GM12878 (cell line): ENCODE measurements at regions not wholly inside any gene's neighbourhood (a gene's known extent, or its start where the extent isn't known, plus 50 kb on each side); places are given as distances from the start of the nearest gene placed in this dataset.

Source experiments
- ATAC-seq: fragments of 200-7000 bp; cut with Tn5 transposase; 3 replicates; pipeline ENCODE4 v1.9.1; 2020; ENCODE audit warnings: mild to moderate bottlenecking, moderate library complexity
- BruUV-seq: library from RNA; stranded (reverse); fragments of 400-500 nt; replicated peaks from 2 replicates; lab custom pipeline; 2021; lab: Mats Ljungman, UMichigan
- CTCF ChIA-PET: fragments of 300-600 bp; sonication (Branson Sonifier 250); formaldehyde crosslinking; extraction: SDS; loops from one replicate; lab custom pipeline; 2021; ENCODE audit warnings: inconsistent platforms; lab: Yijun Ruan, JAX
- POLR2A ChIA-PET: fragments of 350-600 bp; formaldehyde crosslinking; extraction: SDS; loops from one replicate; lab custom pipeline; 2021; ENCODE audit warnings: inconsistent platforms; lab: Charles Lee
- RAD21 ChIA-PET: fragments of 300-600 bp; sonication (Branson Sonifier 250); formaldehyde crosslinking; loops from one replicate; lab custom pipeline; 2023; ENCODE audit warnings: antibody characterized with exemption; ENCODE audit not compliant: unreplicated experiment; lab: Charles Lee
- SMC1A ChIA-PET: fragments of 300-600 bp; sonication (Branson Sonifier 250); formaldehyde crosslinking; loops from one replicate; lab custom pipeline; 2023; ENCODE audit not compliant: unreplicated experiment, uncharacterized antibody; lab: Charles Lee
- DNase-seq: peaks from one replicate; pipeline ENCODE4 v3.0.0-alpha.2; 2011; ENCODE audit warnings: low read depth, low spot score
- FAIRE-seq: peaks from 3 replicates; lab custom pipeline; 2011; peaks lifted over from hg19 to GRCh38; lab: Jason Lieb, UNC
- H2AFZ ChIP-seq: 2 replicates; pipeline ENCODE4 v1.6.0; 2011; ENCODE audit warnings: low read depth, low read length, control low read depth; ENCODE audit not compliant: control insufficient read depth
- H3K27ac ChIP-seq: 2 replicates; pipeline ENCODE4 v1.5.1; 2011; ENCODE audit warnings: control low read depth; ENCODE audit not compliant: control insufficient read depth, insufficient read depth
- H3K27me3 ChIP-seq, 2 experiments: replicated peaks in 1 of 2; 2 replicates each; pipeline versions ENCODE4 v1.6.0 to v1.6.1; 2011; ENCODE audit warnings: low read length in 1 of 2; ENCODE audit not compliant: control insufficient read depth in 2 of 2, insufficient read depth in 2 of 2
- H3K36me3 ChIP-seq, 2 experiments: 2 replicates each; pipeline ENCODE4 v1.5.1; 2011; ENCODE audit warnings: low read length in 1 of 2; ENCODE audit not compliant: control insufficient read depth in 2 of 2, insufficient read depth in 2 of 2
- H3K4me1 ChIP-seq: 2 replicates; pipeline ENCODE4 v1.6.1; 2011; ENCODE audit warnings: mild to moderate bottlenecking, low read length, moderate library complexity, mixed read lengths; ENCODE audit not compliant: control insufficient read depth, insufficient read depth
- H3K4me2 ChIP-seq: 2 replicates; pipeline ENCODE4 v1.6.0; 2011; ENCODE audit warnings: control low read depth; ENCODE audit not compliant: control insufficient read depth, insufficient read depth
- H3K4me3 ChIP-seq: fragments of 200-600 bp; sonication (generic); 2 replicates; pipeline ENCODE4 v1.5.1; 2016
- H3K79me2 ChIP-seq: 2 replicates; pipeline ENCODE4 v1.6.0; 2011; ENCODE audit warnings: low read length; ENCODE audit not compliant: control insufficient read depth, insufficient read depth
- H3K9ac ChIP-seq: 2 replicates; pipeline ENCODE4 v1.8.0; 2011; ENCODE audit warnings: low read length, control low read depth, mixed read lengths; ENCODE audit not compliant: control insufficient read depth, insufficient read depth
- H3K9me3 ChIP-seq: replicated peaks from 3 replicates; pipeline ENCODE4 v1.5.1; 2011; ENCODE audit warnings: mild to moderate bottlenecking, low read length; ENCODE audit not compliant: control insufficient read depth, insufficient read depth
- H4K20me1 ChIP-seq: 2 replicates; pipeline ENCODE4 v1.6.0; 2011; ENCODE audit not compliant: control insufficient read depth, insufficient read depth
- BCL11A ChIP-seq: IDR thresholded peaks from 2 replicates; pipeline ENCODE4 v1.6.1; 2011; ENCODE audit warnings: low read depth, low read length
- BMI1 ChIP-seq: fragments of 450-650 bp; IDR thresholded peaks from 2 replicates; pipeline ENCODE4 v1.6.1; 2016; ENCODE audit warnings: mild to moderate bottlenecking, moderate library complexity, borderline replicate concordance
- CEBPB ChIP-seq, 2 experiments: fragments of 150-350 bp in 1 of 2; IDR thresholded peaks; 2 replicates each; pipeline ENCODE4 v1.6.1; 2012 to 2014; ENCODE audit warnings: low read depth in 2 of 2, low read length in 2 of 2, borderline replicate concordance in 1 of 2, inconsistent platforms in 1 of 2
- GABPA ChIP-seq: IDR thresholded peaks from 2 replicates; pipeline ENCODE4 v1.6.1; 2014; ENCODE audit warnings: antibody characterized with exemption, low read depth, mild to moderate bottlenecking, inconsistent platforms
- GATAD2B ChIP-seq: fragments of 450-650 bp; conservative IDR thresholded peaks from 2 replicates; pipeline ENCODE4 v1.6.1; 2017; ENCODE audit warnings: low read depth, mild to moderate bottlenecking, moderate library complexity
- IKZF1 ChIP-seq: fragments of 450-650 bp; conservative IDR thresholded peaks from 2 replicates; pipeline ENCODE4 v1.6.1; 2017; ENCODE audit warnings: antibody characterized with exemption, mild to moderate bottlenecking
- MTA2 ChIP-seq: fragments of 450-650 bp; IDR thresholded peaks from 2 replicates; pipeline ENCODE4 v1.6.1; 2016; ENCODE audit warnings: low read depth, mild to moderate bottlenecking, moderate library complexity
- MYB ChIP-seq: fragments of 150-350 bp; IDR thresholded peaks from 2 replicates; pipeline ENCODE4 v1.6.1; 2014; ENCODE audit warnings: mild to moderate bottlenecking, low read depth, low read length, borderline replicate concordance
- MYC ChIP-seq: IDR thresholded peaks from 2 replicates; pipeline ENCODE4 v1.6.1; 2011; ENCODE audit warnings: mild to moderate bottlenecking, low read length, moderate library complexity, inconsistent platforms; ENCODE audit not compliant: insufficient read depth, insufficient replicate concordance, insufficient read length, severe bottlenecking
- POLR2AphosphoS2 ChIP-seq: IDR thresholded peaks from 2 replicates; pipeline ENCODE4 v1.6.1; 2011; ENCODE audit warnings: low read depth, mild to moderate bottlenecking, low read length, improper control_type of control experiment, moderate library complexity
- POU2F2 ChIP-seq: IDR thresholded peaks from 3 replicates; pipeline ENCODE4 v1.6.1; 2011; ENCODE audit warnings: low read depth, mild to moderate bottlenecking, low read length, borderline replicate concordance
- TCF3 ChIP-seq: IDR thresholded peaks from 2 replicates; pipeline ENCODE4 v1.6.1; 2012; ENCODE audit warnings: low read depth, mild to moderate bottlenecking, low read length, borderline replicate concordance; ENCODE audit not compliant: insufficient read depth
- ZNF217 ChIP-seq: fragments of 450-650 bp; IDR thresholded peaks from 2 replicates; pipeline ENCODE4 v1.6.1; 2017; ENCODE audit warnings: antibody characterized with exemption, mild to moderate bottlenecking
- ZSCAN29 ChIP-seq: fragments of 450-650 bp; IDR thresholded peaks from 2 replicates; pipeline ENCODE4 v1.6.1; 2017; ENCODE audit warnings: mild to moderate bottlenecking, moderate library complexity
- WGBS: methylation state at CpG from one replicate; pipeline ENCODE4 v1.1.6; 2016; ENCODE audit warnings: low lambda C conversion rate; ENCODE audit not compliant: insufficient replicate concordance, insufficient coverage; ENCODE audit errors: missing lambda C conversion rate; 5-methylcytosine and 5-hydroxymethylcytosine counted together
- in situ Hi-C: fragments of 300-500 bp; cut with MboI; formaldehyde crosslinking; loops from 9 replicates; pipeline ENCODE4 v1.14.3; 2018; ENCODE audit warnings: mixed read lengths
- intact Hi-C: fragments of 100-400 bp; cut with micrococcal nuclease; formaldehyde crosslinking; loops from one replicate; pipeline ENCODE4 v1.14.2; 2022; ENCODE audit not compliant: unreplicated experiment
- TF ChIP-seq, protein P1 (sequence below): fragments of 450-650 bp; formaldehyde crosslinking; IDR thresholded peaks from 2 replicates; pipeline ENCODE4 v1.4.0; 2020; ENCODE audit warnings: mild to moderate bottlenecking, moderate library complexity

DNA sequence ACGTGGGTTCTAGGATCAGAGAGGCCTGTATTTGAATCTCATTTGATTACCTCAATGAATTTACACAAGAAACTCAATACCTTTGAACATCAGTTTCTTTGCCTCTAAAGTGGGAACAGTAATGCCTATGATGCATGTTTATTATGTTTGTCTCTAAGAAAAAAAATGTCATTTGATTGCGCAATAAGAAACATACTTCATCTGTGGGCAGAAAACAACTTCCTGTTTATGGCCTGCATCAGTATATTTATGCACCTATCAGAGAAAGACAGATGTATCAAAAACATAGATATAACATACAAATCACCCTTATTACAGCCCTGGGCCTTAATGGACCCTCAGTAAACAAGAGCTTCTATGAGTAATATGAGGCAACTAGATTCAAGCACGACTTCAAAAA lies 516.4 kb upstream of the ARID1B start:
- POLR2A ChIA-PET, result no interaction called here
- CTCF ChIA-PET, result no interaction called here
- RAD21 ChIA-PET, result no interaction called here
- H3K9ac ChIP-seq, result no peak overlapping the region
- no peaks in the 10 kb centered on the region; a peak in 2 of 4 replicates for H3K27me3 ChIP-seq
- BruUV-seq, result no TSS peak
- H4K20me1 ChIP-seq, result no peaks in the 10 kb centered on the region
- H3K4me3 ChIP-seq, result no peak overlapping the region
- H3K9me3 ChIP-seq, result no peaks in the 10 kb centered on the region
- SMC1A ChIA-PET, result interaction anchor here (0.7 kb wide), 1 partner anchor 435 kb away, joined by 3 read pairs; no protein-coding TSS in a partner anchor
- no peak overlapping the region for H2AFZ ChIP-seq
- H3K36me3 ChIP-seq, result no peaks in the 10 kb centered on the region
- in situ Hi-C loops, result no loop called here
- DNase-seq (no peak), FAIRE-seq (no peak)
- no peak overlapping the region for H3K4me2 ChIP-seq
- H3K4me1 ChIP-seq, result no peaks in the 10 kb centered on the region
- WGBS, result 16% methylated on average over 3 of the region's 3 CpGs
- H3K27ac ChIP-seq, result no peak overlapping the region
- intact Hi-C loops, result no loop called here
- TF ChIP-seq CEBPB (IDR thresholded peaks at IDR 0.05; ENCODE audit: borderline replicate concordance in 1 of 2, low read depth in 2 of 2, low read length in 2 of 2) (peak in 1 of 2 experiments; percentile 21; a peak in 1 of 4 replicates), TCF3 (no peak), ZNF217 (no peak)
- TF ChIP-seq, all 136 proteins: peak for 1
- no peak for ATAC-seq
- no peaks in the 10 kb centered on the region for H3K79me2 ChIP-seq

DNA sequence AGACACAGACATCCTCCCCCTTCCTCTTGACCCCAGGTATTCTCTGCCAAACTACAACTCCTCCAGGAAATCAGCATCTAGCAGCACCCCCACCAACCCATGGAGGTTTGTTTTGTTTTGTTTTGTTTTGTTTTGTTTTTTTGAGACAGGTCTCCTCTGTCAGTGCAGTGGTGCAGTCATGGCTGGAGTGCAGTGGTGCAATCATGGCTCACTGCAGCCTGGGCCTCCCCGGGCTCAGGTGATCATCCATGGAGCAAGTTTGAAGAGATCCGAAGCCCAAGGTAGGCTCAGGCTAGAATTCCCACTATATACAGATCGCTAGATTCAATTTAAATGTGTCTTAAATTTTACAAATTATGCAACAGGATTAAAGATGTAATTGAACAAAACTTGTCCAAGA lies 518.2 kb upstream of the ARID1B start:
- ChIA-PET POLR2A (no interaction called here), RAD21 (no interaction called here), CTCF (no interaction called here), SMC1A (no interaction called here)
- no peak overlapping the region for H3K9ac ChIP-seq
- H3K27me3 ChIP-seq, result no peaks in the 10 kb centered on the region; a peak in 2 of 4 replicates
- no peaks in the 10 kb centered on the region for H3K9me3 ChIP-seq
- ATAC-seq, result no peak
- H3K4me1 ChIP-seq, result no peaks in the 10 kb centered on the region
- H3K79me2 ChIP-seq, result no peaks in the 10 kb centered on the region
- H3K27ac ChIP-seq, result no peak overlapping the region
- no peak overlapping the region for H2AFZ ChIP-seq
- H3K4me2 ChIP-seq, result no peak overlapping the region
- BruUV-seq, result no TSS peak
- intact Hi-C loops, result no loop called here
- no peak for FAIRE-seq
- H3K4me3 ChIP-seq, result no peak overlapping the region
- in situ Hi-C loops, result no loop called here
- H4K20me1 ChIP-seq, result no peaks in the 10 kb centered on the region
- DNase-seq, result no peak
- WGBS, result 12% methylated on average over 3 of the region's 3 CpGs
- no peaks in the 10 kb centered on the region for H3K36me3 ChIP-seq
- no peak for TF ChIP-seq BMI1
- TF ChIP-seq GABPA, result no peak
- no peak for TF ChIP-seq GATAD2B
- no peak for TF ChIP-seq POU2F2
- no peak for TF ChIP-seq ZSCAN29
- TF ChIP-seq MTA2, result no peak
- TF ChIP-seq MYB, result no peak
- TF ChIP-seq MYC, result no peak
- TF ChIP-seq, protein P1, sequence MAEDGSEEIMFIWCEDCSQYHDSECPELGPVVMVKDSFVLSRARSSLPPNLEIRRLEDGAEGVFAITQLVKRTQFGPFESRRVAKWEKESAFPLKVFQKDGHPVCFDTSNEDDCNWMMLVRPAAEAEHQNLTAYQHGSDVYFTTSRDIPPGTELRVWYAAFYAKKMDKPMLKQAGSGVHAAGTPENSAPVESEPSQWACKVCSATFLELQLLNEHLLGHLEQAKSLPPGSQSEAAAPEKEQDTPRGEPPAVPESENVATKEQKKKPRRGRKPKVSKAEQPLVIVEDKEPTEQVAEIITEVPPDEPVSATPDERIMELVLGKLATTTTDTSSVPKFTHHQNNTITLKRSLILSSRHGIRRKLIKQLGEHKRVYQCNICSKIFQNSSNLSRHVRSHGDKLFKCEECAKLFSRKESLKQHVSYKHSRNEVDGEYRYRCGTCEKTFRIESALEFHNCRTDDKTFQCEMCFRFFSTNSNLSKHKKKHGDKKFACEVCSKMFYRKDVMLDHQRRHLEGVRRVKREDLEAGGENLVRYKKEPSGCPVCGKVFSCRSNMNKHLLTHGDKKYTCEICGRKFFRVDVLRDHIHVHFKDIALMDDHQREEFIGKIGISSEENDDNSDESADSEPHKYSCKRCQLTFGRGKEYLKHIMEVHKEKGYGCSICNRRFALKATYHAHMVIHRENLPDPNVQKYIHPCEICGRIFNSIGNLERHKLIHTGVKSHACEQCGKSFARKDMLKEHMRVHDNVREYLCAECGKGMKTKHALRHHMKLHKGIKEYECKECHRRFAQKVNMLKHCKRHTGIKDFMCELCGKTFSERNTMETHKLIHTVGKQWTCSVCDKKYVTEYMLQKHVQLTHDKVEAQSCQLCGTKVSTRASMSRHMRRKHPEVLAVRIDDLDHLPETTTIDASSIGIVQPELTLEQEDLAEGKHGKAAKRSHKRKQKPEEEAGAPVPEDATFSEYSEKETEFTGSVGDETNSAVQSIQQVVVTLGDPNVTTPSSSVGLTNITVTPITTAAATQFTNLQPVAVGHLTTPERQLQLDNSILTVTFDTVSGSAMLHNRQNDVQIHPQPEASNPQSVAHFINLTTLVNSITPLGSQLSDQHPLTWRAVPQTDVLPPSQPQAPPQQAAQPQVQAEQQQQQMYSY (CRISPR knock-in tag), result no peak
- no peak for TF ChIP-seq POLR2AphosphoS2
- TF ChIP-seq BCL11A, result no peak
- no peak for TF ChIP-seq IKZF1
